Fibroblast of villous mesenchyme (primary cell): ENCODE measurements at regions not wholly inside any gene's neighbourhood (a gene's known extent, or its start where the extent isn't known, plus 50 kb on each side); places are given as distances from the start of the nearest gene placed in this dataset.

Experiments
- DNase-seq: peaks from one replicate; pipeline ENCODE4 v3.0.0-alpha.2; 2010; ENCODE audit warnings: low read depth
- H3K4me3 ChIP-seq: 2 replicates; pipeline ENCODE4 v1.5.1; 2011; ENCODE audit warnings: low read depth, mild to moderate bottlenecking, low read length
- CTCF ChIP-seq: IDR thresholded peaks from 2 replicates; pipeline ENCODE4 v1.5.1; 2012; ENCODE audit warnings: low read depth, mild to moderate bottlenecking, low read length; ENCODE audit not compliant: insufficient read depth

- TF ChIP-seq CTCF = peak; percentile 53
- H3K4me3 ChIP-seq = peak overlapping the region; percentile 11
- peak; percentile 34 for DNase-seq
These were observed 1189.6 kb downstream of the SORCS1 start for GRCh38 chr10:105974803-105975456.

DNA sequence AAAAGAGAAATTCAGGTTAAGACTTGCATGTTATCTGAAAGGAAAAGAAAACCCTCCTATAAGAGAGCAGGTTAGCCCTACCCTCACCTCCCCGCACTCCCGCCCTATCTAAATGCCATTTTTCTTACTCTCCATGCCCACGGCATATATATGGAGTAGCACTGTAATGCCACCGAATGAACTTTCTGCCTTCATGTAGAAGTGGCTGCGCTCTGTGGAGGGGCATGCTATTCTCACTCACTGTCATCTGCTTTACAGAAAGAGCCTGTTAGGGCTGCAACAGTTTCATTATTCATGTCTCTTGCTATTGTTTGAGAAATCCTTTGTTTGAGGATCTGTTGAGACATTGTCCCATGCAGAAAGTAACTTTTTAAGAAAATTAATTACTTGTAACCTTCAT is 1190.6 kb downstream of the SORCS1 start:
- TF ChIP-seq CTCF = no peak
- H3K4me3 ChIP-seq = no peak overlapping the region
- no peak for DNase-seq

GRCh38 chr10:105973360-105973759 is 1191.1 kb downstream of the SORCS1 start:
- no peak overlapping the region for H3K4me3 ChIP-seq
- DNase-seq = no peak
- TF ChIP-seq CTCF = no peak

DNA sequence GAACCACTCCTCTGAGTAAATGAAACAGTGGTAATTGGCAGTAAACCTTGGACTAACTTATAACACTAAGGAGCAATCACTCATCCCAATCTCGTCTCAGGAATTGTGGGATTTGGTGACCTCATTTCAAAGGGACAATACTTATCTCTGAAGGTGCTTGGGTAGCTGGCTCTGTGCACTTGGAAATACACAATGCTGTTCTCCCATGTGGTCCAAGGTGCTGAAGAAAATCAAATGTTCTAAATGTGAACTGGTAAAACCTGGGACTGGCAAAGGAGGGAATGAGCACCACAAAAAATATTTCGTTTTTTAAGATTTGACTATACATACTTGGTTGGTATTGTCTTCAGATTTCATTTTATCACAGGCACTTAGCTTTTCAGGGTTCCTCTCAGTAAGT is 1193.0 kb downstream of the SORCS1 start:
- DNase-seq = no peak
- TF ChIP-seq CTCF = no peak
- H3K4me3 ChIP-seq = no peak overlapping the region

DNA sequence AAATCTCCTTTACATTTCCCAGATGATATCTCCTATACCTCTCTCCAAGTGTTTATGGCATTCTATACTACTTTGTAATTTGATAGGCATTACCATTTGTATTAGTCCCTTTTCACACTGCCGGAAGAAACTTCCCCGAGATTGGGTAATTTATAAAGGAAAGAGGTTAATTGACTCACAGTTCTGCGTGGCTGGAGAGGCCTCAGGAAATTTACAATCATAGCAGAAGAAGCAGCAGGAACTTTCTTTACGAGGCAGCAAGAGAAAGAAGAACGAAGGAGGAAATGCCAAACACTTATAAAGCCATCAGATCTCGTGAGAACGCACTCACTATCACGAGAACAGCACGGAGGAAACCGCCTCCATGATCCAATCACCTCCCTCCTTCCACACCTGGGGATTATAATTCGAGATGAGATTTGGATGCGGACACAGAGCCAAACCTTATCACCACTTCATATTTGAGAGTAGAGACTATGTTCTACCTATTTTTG is 1194.6 kb downstream of the SORCS1 start:
- H3K4me3 ChIP-seq = no peak overlapping the region
- no peak for TF ChIP-seq CTCF
- DNase-seq = no peak

DNA sequence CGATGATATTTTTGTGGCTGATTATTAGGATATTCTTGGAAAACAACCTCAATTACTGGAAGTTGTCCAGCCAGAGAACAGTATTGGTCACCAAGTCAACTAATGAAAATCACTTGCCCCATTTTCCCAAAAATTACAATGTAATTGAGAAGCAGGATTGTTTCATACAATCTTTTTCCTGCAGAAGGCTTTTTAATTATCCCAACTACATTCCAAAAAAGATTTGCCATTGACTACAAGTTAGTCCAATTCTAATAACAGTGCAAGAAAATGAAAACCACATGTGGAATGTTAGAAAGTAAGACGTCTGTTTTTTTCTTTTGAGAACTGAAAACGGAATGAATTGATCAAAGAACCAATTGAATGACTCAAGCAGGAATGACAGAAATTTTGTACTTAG is 1195.8 kb downstream of the SORCS1 start:
- no peak overlapping the region for H3K4me3 ChIP-seq
- TF ChIP-seq CTCF = no peak
- DNase-seq = no peak

DNA sequence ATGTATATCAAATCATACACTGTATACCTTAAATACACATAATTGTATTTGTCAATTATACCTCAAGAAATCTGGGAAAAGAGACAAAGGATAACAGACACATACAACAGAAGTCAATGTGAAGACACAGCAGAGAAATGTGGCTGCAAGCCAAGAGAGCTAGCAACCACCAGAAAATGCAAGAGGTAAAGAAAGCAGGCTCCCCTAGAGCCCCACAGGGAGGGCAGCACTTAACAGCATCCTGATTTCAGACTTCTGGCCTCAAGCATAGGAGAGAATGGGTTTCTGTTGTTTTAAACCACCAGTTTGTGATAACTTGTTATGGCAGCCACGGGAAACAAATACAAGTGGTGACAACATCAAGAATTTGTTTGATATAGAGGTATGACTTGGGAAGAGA is 1197.2 kb downstream of the SORCS1 start:
- no peak for DNase-seq
- no peak overlapping the region for H3K4me3 ChIP-seq
- no peak for TF ChIP-seq CTCF
